ENCODE measurements at regions not wholly inside any gene's neighbourhood (a gene's known extent, or its start where the extent isn't known, plus 50 kb on each side); places are given as distances from the start of the nearest gene placed in this dataset.

DNA sequence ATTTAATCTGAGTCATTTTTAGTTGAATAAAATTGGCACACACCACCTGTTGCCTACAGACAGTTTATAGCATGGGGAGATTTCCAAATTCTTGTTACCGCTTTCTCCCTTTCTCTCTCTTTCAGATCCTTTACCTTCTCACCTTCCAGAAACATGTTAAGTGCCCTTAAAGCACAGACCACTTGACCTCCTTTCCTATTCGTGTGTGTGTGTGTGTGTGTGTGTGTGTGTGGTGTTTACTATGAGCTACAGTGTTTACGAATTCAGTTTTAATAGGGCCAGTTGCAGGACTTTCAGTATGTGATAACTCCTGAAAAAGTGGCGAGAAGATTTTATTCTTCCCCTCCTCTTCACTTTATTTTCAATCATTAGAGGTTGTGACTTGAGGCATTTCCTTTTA is 258.1 kb downstream of the BMP2 start:
- TF ChIP-seq CTCF (IDR thresholded peaks at IDR 0.05) (no peak), POLR2A (IDR thresholded peaks at IDR 0.05) (no peak)

Measured in Peyer's patch (tissue), 4 donors.